ENCODE measurements at regions not wholly inside any gene's neighbourhood (a gene's known extent, or its start where the extent isn't known, plus 50 kb on each side); places are given as distances from the start of the nearest gene placed in this dataset.

DNA sequence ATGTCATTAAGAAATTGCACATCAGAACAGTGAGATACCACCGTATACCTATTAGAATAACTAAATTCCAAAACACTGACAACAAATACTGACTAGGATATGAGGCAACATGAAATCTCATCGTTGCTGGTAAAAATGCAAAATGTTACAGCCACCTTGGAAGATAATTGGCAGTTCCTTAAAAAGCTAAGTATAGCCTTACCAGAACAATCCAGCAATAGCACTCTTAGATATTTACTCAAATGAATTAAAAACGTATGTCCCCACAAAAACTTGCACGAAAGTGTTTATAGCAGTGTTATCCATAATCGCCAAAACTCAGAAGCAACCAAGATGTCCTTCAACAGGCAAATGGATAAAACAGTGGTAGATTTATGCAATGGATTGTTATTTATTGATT lies 241.7 kb downstream of the EPHA4 start:
- H3K9me3 ChIP-seq: no peaks in the 10 kb centered on the region
- DNase-seq (no peak), ATAC-seq (no peak)
- TF ChIP-seq CTCF (IDR thresholded peaks at IDR 0.05 in 4 of 5, conservative IDR thresholded peaks at IDR 0.05 in 1 of 5) (no peak), POLR2A (IDR thresholded peaks at IDR 0.05) (no peak)
- no peaks in the 10 kb centered on the region for H3K36me3 ChIP-seq
- H3K4me1 ChIP-seq: no peaks in the 10 kb centered on the region
- intact Hi-C loops (cut with DNase I; ENCODE audit: low total_unique reads): no loop called here
- no peak overlapping the region for H3K27ac ChIP-seq
- in situ Hi-C loops (cut with MboI; ENCODE audit: low sequenced_read_pairs in 4 of 4): no loop called here
- H3K27me3 ChIP-seq: no peaks in the 10 kb centered on the region
- H3K4me3 ChIP-seq: no peak overlapping the region

DNA sequence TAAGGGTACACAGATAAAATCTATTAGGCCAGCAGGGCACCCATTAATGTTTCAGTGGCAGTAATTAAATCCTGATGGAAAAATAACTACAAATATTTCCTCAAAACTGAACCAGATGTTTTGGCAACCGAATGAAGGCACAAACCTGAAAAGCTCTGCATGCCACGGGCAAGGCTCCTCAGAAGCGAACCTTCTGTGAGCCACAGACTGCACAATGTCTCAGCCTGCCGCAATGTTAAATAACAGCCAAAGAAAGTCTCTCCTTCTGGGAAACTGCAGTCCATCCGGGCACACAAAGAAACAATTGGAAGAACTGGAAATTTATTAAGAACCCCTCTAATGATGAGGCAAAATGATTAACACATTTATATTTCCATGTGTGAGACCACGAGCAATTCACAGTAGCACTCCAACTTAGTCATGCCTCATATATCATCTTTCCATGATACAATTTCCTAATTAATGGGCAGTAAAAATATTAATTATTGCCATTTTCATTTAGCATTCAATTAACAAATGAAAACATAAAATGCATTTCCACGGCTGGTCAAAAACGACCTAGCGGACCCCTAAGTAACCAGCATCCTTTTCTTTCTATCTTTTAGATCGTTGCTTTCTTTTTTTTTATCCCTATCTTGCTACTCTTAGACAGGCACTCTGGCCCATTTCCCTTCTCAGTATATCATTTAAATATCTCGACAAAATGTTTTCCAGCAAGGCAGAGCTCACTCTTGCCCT lies 237.5 kb downstream of the EPHA4 start:
- ATAC-seq (no peak), DNase-seq (no peak)
- intact Hi-C loops (cut with DNase I; ENCODE audit: low total_unique reads) (no loop called here), in situ Hi-C loops (cut with MboI; ENCODE audit: low sequenced_read_pairs in 4 of 4) (no loop called here)
- Histone ChIP-seq H3K4me3 (no peak overlapping the region), H3K27ac (no peak overlapping the region), H3K27me3 (no peaks in the 10 kb centered on the region), H3K9me3 (no peaks in the 10 kb centered on the region), H3K36me3 (no peaks in the 10 kb centered on the region), H3K4me1 (no peaks in the 10 kb centered on the region)
- no peak for TF ChIP-seq CTCF (IDR thresholded peaks at IDR 0.05 in 4 of 5, conservative IDR thresholded peaks at IDR 0.05 in 1 of 5)
- TF ChIP-seq POLR2A (IDR thresholded peaks at IDR 0.05): no peak

- in situ Hi-C loops (cut with MboI; ENCODE audit: low sequenced_read_pairs in 4 of 4) (no loop called here), intact Hi-C loops (cut with DNase I; ENCODE audit: low total_unique reads) (no loop called here)
- no peak for ATAC-seq
- no peaks in the 10 kb centered on the region for H3K9me3 ChIP-seq
- no peaks in the 10 kb centered on the region for H3K27me3 ChIP-seq
- H3K4me3 ChIP-seq: no peak overlapping the region
- no peak for TF ChIP-seq POLR2A (IDR thresholded peaks at IDR 0.05)
- no peak for TF ChIP-seq CTCF (IDR thresholded peaks at IDR 0.05 in 4 of 5, conservative IDR thresholded peaks at IDR 0.05 in 1 of 5)
- H3K36me3 ChIP-seq: no peaks in the 10 kb centered on the region
- DNase-seq: no peak
- no peak overlapping the region for H3K27ac ChIP-seq
- no peaks in the 10 kb centered on the region for H3K4me1 ChIP-seq
Observed at GRCh38 chr2:221335219-221335752, 236.8 kb downstream of the EPHA4 start.

DNA sequence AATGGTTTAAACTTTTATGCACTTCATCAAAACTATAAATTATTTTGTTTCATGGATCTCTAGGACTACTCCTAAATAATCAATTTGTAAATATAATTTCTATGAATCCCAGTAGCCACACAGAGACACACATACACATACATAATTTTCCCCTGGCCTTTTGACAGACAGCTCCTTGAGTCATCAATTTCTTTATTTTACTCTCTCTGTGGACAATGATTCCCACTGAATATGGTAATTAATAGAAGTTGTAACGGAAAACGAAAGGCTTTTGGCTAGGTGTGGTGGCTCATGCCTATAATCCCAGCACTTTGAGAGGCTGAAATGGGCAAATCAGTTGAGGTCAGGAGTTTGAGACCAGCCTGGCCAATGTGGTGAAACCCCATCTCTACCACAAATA lies 235.1 kb downstream of the EPHA4 start:
- intact Hi-C loops (cut with DNase I; ENCODE audit: low total_unique reads) (no loop called here), in situ Hi-C loops (cut with MboI; ENCODE audit: low sequenced_read_pairs in 4 of 4) (no loop called here)
- Histone ChIP-seq H3K9me3 (no peaks in the 10 kb centered on the region), H3K4me1 (no peaks in the 10 kb centered on the region), H3K4me3 (no peak overlapping the region), H3K27ac (no peak overlapping the region), H3K27me3 (no peaks in the 10 kb centered on the region), H3K36me3 (no peaks in the 10 kb centered on the region)
- no peak for ATAC-seq
- DNase-seq: no peak
- TF ChIP-seq CTCF (IDR thresholded peaks at IDR 0.05 in 4 of 5, conservative IDR thresholded peaks at IDR 0.05 in 1 of 5) (no peak), POLR2A (IDR thresholded peaks at IDR 0.05) (no peak)

Data from gastrocnemius medialis (tissue), 4 donors.